ENCODE measurements at regions not wholly inside any gene's neighbourhood (a gene's known extent, or its start where the extent isn't known, plus 50 kb on each side); places are given as distances from the start of the nearest gene placed in this dataset.

GRCh38 chr16:79366635-79367034, 233.9 kb downstream of the MAF start:
- no peak for DNase-seq (ENCODE audit: low spot score)
- TF ChIP-seq, protein P1, sequence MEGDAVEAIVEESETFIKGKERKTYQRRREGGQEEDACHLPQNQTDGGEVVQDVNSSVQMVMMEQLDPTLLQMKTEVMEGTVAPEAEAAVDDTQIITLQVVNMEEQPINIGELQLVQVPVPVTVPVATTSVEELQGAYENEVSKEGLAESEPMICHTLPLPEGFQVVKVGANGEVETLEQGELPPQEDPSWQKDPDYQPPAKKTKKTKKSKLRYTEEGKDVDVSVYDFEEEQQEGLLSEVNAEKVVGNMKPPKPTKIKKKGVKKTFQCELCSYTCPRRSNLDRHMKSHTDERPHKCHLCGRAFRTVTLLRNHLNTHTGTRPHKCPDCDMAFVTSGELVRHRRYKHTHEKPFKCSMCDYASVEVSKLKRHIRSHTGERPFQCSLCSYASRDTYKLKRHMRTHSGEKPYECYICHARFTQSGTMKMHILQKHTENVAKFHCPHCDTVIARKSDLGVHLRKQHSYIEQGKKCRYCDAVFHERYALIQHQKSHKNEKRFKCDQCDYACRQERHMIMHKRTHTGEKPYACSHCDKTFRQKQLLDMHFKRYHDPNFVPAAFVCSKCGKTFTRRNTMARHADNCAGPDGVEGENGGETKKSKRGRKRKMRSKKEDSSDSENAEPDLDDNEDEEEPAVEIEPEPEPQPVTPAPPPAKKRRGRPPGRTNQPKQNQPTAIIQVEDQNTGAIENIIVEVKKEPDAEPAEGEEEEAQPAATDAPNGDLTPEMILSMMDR (IDR thresholded peaks at IDR 0.05; ENCODE audit: extremely low read depth, insufficient read depth, missing control alignments), result no peak
- in situ Hi-C loops (cut with MboI; ENCODE audit: low pct_unique_long_range_greater_than_20kb, low sequenced_read_pairs, unreplicated experiment), result no loop called here

DNA sequence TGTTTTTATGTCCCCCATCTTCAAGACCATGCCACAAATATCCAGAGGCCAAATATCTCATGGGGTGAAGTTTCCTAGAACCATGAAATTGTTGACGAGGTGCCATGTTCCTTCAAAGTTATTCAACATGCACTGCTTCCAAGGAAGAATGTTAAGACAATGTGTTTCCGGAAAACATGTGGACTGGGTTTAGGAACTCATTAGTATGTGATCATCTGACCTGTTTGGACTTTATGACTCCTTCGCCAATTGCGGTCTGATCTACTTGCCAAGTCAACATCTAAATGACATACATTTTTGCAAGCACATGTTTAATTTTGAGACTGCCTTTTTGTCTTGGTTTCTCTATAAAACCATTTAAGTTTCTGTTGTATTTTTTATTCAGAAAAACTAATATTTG, 234.8 kb downstream of the MAF start:
- DNase-seq (ENCODE audit: low spot score), result no peak
- in situ Hi-C loops (cut with MboI; ENCODE audit: low pct_unique_long_range_greater_than_20kb, low sequenced_read_pairs, unreplicated experiment), result no loop called here
- TF ChIP-seq, protein P1 (IDR thresholded peaks at IDR 0.05; ENCODE audit: extremely low read depth, insufficient read depth, missing control alignments), result no peak

DNA sequence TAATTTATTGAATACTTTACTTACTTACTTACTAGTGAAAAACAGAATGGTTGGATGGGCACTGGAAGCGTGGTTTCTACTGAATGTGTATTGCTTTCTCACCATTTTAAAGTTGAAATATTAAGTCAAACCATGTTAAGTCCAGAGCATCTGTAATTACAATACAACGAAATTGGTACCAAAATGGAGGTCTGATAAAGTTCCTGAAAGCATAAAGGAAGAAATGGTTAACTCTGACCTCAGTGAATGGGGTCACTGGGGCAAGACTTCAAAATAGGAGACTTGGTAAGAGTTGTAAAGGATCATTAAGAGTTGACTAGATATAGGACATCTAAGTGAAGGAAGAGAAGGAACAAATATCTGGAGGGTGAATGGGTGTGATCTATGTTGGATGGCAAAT, 237.1 kb downstream of the MAF start:
- in situ Hi-C loops (cut with MboI; ENCODE audit: low pct_unique_long_range_greater_than_20kb, low sequenced_read_pairs, unreplicated experiment), result no loop called here
- no peak for DNase-seq (ENCODE audit: low spot score)
- TF ChIP-seq, protein P1 (IDR thresholded peaks at IDR 0.05; ENCODE audit: extremely low read depth, insufficient read depth, missing control alignments), result no peak

DNA sequence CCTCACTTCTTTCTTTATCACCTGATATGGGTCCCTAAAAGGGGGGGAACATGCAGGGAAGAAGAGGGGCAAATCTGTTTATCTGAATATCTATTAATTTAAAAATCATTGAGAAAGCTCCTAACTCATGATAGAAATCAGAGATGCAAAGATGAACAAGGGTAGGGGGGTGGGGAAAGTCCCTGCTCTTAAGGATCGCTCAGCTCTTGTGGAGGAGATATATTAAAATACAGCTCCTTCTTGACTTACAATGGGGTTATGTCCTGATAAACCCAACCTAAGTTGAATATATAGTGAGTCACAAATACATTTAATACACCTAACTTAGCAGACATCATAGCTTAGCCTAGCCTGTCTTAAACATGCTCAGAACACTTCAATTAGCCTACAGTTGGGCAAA, 237.5 kb downstream of the MAF start:
- TF ChIP-seq, protein P1 (IDR thresholded peaks at IDR 0.05; ENCODE audit: extremely low read depth, insufficient read depth, missing control alignments), result no peak
- no peak for DNase-seq (ENCODE audit: low spot score)
- in situ Hi-C loops (cut with MboI; ENCODE audit: low pct_unique_long_range_greater_than_20kb, low sequenced_read_pairs, unreplicated experiment), result no loop called here

GRCh38 chr16:79362300-79362970, 238.1 kb downstream of the MAF start:
- no peak for DNase-seq (ENCODE audit: low spot score)
- in situ Hi-C loops (cut with MboI; ENCODE audit: low pct_unique_long_range_greater_than_20kb, low sequenced_read_pairs, unreplicated experiment), result no loop called here
- TF ChIP-seq, protein P1 (IDR thresholded peaks at IDR 0.05; ENCODE audit: extremely low read depth, insufficient read depth, missing control alignments), result no peak

DNA sequence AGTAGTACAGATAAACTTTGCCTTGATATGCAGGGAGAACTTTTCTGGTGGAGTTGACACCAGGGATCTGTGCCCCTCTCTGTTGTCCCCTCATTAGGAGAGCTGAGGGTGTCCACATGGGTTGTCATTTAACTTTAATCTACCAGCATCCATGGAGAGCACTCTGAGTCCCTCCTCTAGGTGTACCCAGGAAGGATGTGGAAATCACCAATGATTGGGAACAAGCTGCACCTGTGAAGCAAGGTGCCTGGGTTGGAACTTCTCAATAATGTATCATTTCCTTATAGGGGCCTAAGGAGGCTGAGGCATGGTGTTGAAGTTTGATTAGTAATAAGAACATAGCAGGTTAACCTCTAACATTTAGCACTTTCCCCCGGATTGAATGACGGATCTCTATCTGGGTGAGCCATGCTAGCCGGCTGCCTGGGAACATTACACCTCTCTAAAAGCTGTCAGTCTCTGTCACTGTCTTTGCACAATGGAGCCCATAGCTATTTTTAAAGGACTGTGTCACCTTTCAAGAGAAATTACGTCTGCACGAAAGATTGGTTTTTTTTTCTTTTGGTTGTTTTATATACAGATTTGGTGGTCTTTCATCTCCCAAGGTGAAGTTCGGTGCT, 239.3 kb downstream of the MAF start:
- in situ Hi-C loops (cut with MboI; ENCODE audit: low pct_unique_long_range_greater_than_20kb, low sequenced_read_pairs, unreplicated experiment), result no loop called here
- no peak for DNase-seq (ENCODE audit: low spot score)
- TF ChIP-seq, protein P1 (IDR thresholded peaks at IDR 0.05; ENCODE audit: extremely low read depth, insufficient read depth, missing control alignments), result no peak

Measured in GM13977 (cell line).